K562 (cell line): ENCODE measurements at regions not wholly inside any gene's neighbourhood (a gene's known extent, or its start where the extent isn't known, plus 50 kb on each side); places are given as distances from the start of the nearest gene placed in this dataset.

Experiments used
- ATAC-seq: fragments of 200-7000 bp; cut with Tn5 transposase; 3 replicates; pipeline ENCODE4 v1.9.1; 2020; ENCODE audit warnings: moderate library complexity
- BruUV-seq: library from RNA; stranded (reverse); fragments of 400-500 nt; replicated peaks from 2 replicates; lab custom pipeline; 2021; lab: Mats Ljungman, UMichigan
- CTCF ChIA-PET: fragments of 300-600 bp; formaldehyde crosslinking; extraction: SDS; loops from one replicate; lab custom pipeline; 2021; ENCODE audit warnings: low intra/inter-chr PET ratio; lab: Yijun Ruan, JAX
- POLR2A ChIA-PET: fragments of 300-600, 350-650 bp; sonication (Branson Sonifier 250); formaldehyde crosslinking; extraction: SDS; loops from one replicate; lab custom pipeline; 2021; ENCODE audit warnings: antibody characterized with exemption, inconsistent platforms; lab: Yijun Ruan, JAX
- DNase-seq, 4 experiments: peaks; one replicate each; pipeline versions ENCODE4 v3.0.0 to v3.0.0-alpha.2; 2011 to 2018; ENCODE audit warnings: low spot score in 3 of 4, mixed read lengths in 3 of 4; ENCODE audit errors: extremely low read depth in 1 of 4
- FAIRE-seq: peaks from 2 replicates; lab custom pipeline; 2011; peaks lifted over from hg19 to GRCh38; lab: Jason Lieb, UNC
- H2AFZ ChIP-seq: 2 replicates; pipeline ENCODE4 v1.6.0; 2011; ENCODE audit warnings: low read depth, low read length, control low read depth, inconsistent platforms
- H3K27ac ChIP-seq: fragments of 200-600 bp; 3 replicates; pipeline ENCODE4 v1.8.0; 2011; ENCODE audit warnings: low read depth, mild to moderate bottlenecking, control low read depth, inconsistent platforms, low read length, moderate library complexity, mixed read lengths; ENCODE audit errors: extremely low read depth
- H3K27me3 ChIP-seq, 2 experiments: fragments of 300-600 bp in 1 of 2; 2 replicates in 1 of 2; 3 replicates in 1 of 2; pipeline versions ENCODE4 v1.6.0 to v1.8.0; 2011; ENCODE audit warnings: inconsistent platforms in 2 of 2, low read length in 2 of 2, mild to moderate bottlenecking in 1 of 2, mixed read lengths in 1 of 2, moderate library complexity in 1 of 2; ENCODE audit not compliant: control insufficient read depth in 2 of 2, insufficient read depth in 2 of 2
- H3K36me3 ChIP-seq: fragments of 300-600 bp; 3 replicates; pipeline ENCODE4 v1.8.0; 2011; ENCODE audit warnings: mild to moderate bottlenecking, low read length, inconsistent platforms; ENCODE audit not compliant: control insufficient read depth, insufficient read depth
- H3K4me1 ChIP-seq, 2 experiments: fragments of 200-600 bp in 1 of 2; replicated peaks in 1 of 2; 2 replicates in 1 of 2; 3 replicates in 1 of 2; pipeline versions ENCODE4 v1.5.1 to v1.8.0; 2011; ENCODE audit warnings: inconsistent platforms in 2 of 2, low read length in 2 of 2, mild to moderate bottlenecking in 1 of 2, mixed read lengths in 1 of 2, moderate library complexity in 1 of 2; ENCODE audit not compliant: control insufficient read depth in 2 of 2, insufficient read depth in 2 of 2
- H3K4me2 ChIP-seq: 2 replicates; pipeline ENCODE4 v1.6.1; 2011; ENCODE audit warnings: low read length, control low read depth, inconsistent platforms, mixed read lengths; ENCODE audit not compliant: insufficient read depth
- H3K4me3 ChIP-seq: fragments of 200-600 bp; sonication (generic), shearing (Covaris generic); 2 replicates; pipeline ENCODE4 v1.5.1; 2016; ENCODE audit warnings: control low read depth, inconsistent platforms
- H3K79me2 ChIP-seq: fragments of 200-600 bp; 3 replicates; pipeline ENCODE4 v1.8.0; 2011; ENCODE audit warnings: low read length, inconsistent platforms; ENCODE audit not compliant: control insufficient read depth, insufficient read depth
- H3K9ac ChIP-seq, 2 experiments: 2 replicates each; pipeline versions ENCODE4 v1.6.0 to v1.6.1; 2011; ENCODE audit warnings: low read depth in 2 of 2, low read length in 2 of 2, control low read depth in 1 of 2, inconsistent platforms in 1 of 2, mild to moderate bottlenecking in 1 of 2, mixed read lengths in 1 of 2; ENCODE audit not compliant: insufficient read depth in 1 of 2
- H3K9me1 ChIP-seq: one replicate; pipeline ENCODE4 v1.6.0; 2011; ENCODE audit warnings: inconsistent platforms, mild to moderate bottlenecking, low read length, moderate library complexity; ENCODE audit not compliant: control insufficient read depth, insufficient read depth
- H3K9me3 ChIP-seq: replicated peaks from 2 replicates; pipeline ENCODE4 v1.5.1; 2011; ENCODE audit warnings: low read depth, low read length, inconsistent platforms; ENCODE audit not compliant: control insufficient read depth, insufficient read depth
- H4K20me1 ChIP-seq: replicated peaks from 2 replicates; pipeline ENCODE4 v1.6.1; 2011; ENCODE audit warnings: low read length, inconsistent platforms, mixed read lengths; ENCODE audit not compliant: control insufficient read depth, insufficient read depth
- ARID1B ChIP-seq: fragments of 450-650 bp; IDR thresholded peaks from 2 replicates; pipeline ENCODE4 v1.6.1; 2016; ENCODE audit warnings: antibody characterized with exemption, mild to moderate bottlenecking, inconsistent platforms
- KLF13 ChIP-seq: fragments of 450-650 bp; IDR thresholded peaks from 2 replicates; pipeline ENCODE4 v1.6.1; 2016; ENCODE audit warnings: missing genetic modification characterization, low read depth, mild to moderate bottlenecking, missing compliant biosample characterization, moderate library complexity, borderline replicate concordance
- LCOR ChIP-seq: sonication (generic); formaldehyde crosslinking; IDR thresholded peaks from 2 replicates; pipeline ENCODE4 v1.8.0; 2022; ENCODE audit warnings: mild to moderate bottlenecking, missing genetic modification reagents
- NCOA6 ChIP-seq: fragments of 450-650 bp; IDR thresholded peaks from 2 replicates; pipeline ENCODE4 v1.6.1; 2017; ENCODE audit warnings: mild to moderate bottlenecking
- SP2 ChIP-seq: IDR thresholded peaks from 2 replicates; pipeline ENCODE4 v1.6.1; 2011; ENCODE audit warnings: mild to moderate bottlenecking, low read depth, low read length, moderate library complexity; ENCODE audit not compliant: poor library complexity, severe bottlenecking; ENCODE audit errors: extremely low read depth
- SPI1 ChIP-seq: IDR thresholded peaks from 2 replicates; pipeline ENCODE4 v1.6.1; 2011; ENCODE audit warnings: low read depth, low read length, control low read depth, borderline replicate concordance
- TCF15 ChIP-seq: fragments of 250-450 bp; sonication (Bioruptor Pico); IDR thresholded peaks from 2 replicates; pipeline ENCODE4 v1.8.0; 2022; ENCODE audit warnings: moderate library complexity, mild to moderate bottlenecking, inconsistent platforms
- ZBED1 ChIP-seq: IDR thresholded peaks from 2 replicates; pipeline ENCODE4 v1.6.1; 2014
- ZNF431 ChIP-seq: sonication (generic); formaldehyde crosslinking; IDR thresholded peaks from 2 replicates; pipeline ENCODE4 v1.8.0; 2022; ENCODE audit warnings: mild to moderate bottlenecking, missing genetic modification reagents
- WGBS: fragments of 100-300 bp; shearing (Covaris generic); methylation state at CpG from one replicate; pipeline ENCODE4 v1.1.6; 2016; ENCODE audit warnings: low coverage, mixed read lengths; ENCODE audit not compliant: insufficient coverage; ENCODE audit errors: missing lambda C conversion rate; 5-methylcytosine and 5-hydroxymethylcytosine counted together
- in situ Hi-C: fragments of 300-500 bp; cut with MboI; formaldehyde crosslinking; loops from 4 replicates; pipeline ENCODE4 v1.15.0; 2018; ENCODE audit warnings: inconsistent platforms, mixed read lengths
- intact Hi-C: fragments of 100-400 bp; cut with micrococcal nuclease; formaldehyde crosslinking; loops from 2 replicates; pipeline ENCODE4 v1.14.2; 2022
- TF ChIP-seq, protein P1 (sequence below): IDR thresholded peaks from 2 replicates; pipeline ENCODE4 v1.6.1; 2011; ENCODE audit warnings: borderline replicate concordance, low read depth, mild to moderate bottlenecking, moderate library complexity, low read length; ENCODE audit not compliant: insufficient read depth, poor library complexity, severe bottlenecking
- TF ChIP-seq, protein P2 (sequence below): fragments of 250-450 bp; sonication (Bioruptor Pico); IDR thresholded peaks from 2 replicates; pipeline ENCODE4 v1.9.0; 2021; ENCODE audit warnings: mild to moderate bottlenecking, inconsistent platforms
- TF ChIP-seq, protein P3 (sequence below): fragments of 250-450 bp; sonication (Bioruptor Pico); IDR thresholded peaks from 2 replicates; pipeline ENCODE4 v1.5.0; 2021
- TF ChIP-seq, protein P4 (sequence below): sonication (generic); formaldehyde crosslinking; IDR thresholded peaks from 2 replicates; pipeline ENCODE4 v1.8.1; 2023; ENCODE audit warnings: mild to moderate bottlenecking, missing genetic modification reagents

DNA sequence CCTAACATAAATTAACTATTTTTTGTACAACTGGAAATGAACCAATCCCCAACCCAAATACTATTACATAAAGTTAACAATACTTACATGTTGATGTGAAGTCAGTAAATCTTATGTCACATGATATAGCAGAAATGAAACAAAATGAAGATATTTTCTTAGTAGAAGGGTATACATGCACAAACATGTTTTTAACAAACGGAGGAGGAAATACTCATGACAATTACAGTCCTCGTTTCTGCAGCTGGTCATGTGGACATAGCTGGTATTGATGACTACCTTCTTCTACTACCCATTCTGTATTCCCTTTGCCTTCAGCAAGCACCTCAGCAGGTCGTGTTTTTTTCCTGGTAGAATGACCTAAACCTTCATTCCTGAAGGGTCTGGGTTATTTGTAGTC is 252.3 kb downstream of the HTR7 start (continued):
- TF ChIP-seq, protein P1, sequence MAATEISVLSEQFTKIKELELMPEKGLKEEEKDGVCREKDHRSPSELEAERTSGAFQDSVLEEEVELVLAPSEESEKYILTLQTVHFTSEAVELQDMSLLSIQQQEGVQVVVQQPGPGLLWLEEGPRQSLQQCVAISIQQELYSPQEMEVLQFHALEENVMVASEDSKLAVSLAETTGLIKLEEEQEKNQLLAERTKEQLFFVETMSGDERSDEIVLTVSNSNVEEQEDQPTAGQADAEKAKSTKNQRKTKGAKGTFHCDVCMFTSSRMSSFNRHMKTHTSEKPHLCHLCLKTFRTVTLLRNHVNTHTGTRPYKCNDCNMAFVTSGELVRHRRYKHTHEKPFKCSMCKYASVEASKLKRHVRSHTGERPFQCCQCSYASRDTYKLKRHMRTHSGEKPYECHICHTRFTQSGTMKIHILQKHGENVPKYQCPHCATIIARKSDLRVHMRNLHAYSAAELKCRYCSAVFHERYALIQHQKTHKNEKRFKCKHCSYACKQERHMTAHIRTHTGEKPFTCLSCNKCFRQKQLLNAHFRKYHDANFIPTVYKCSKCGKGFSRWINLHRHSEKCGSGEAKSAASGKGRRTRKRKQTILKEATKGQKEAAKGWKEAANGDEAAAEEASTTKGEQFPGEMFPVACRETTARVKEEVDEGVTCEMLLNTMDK, result no peak
- TF ChIP-seq ZBED1 (no peak), SP2 (no peak)
- TF ChIP-seq, all 486 proteins: peak for 0

DNA sequence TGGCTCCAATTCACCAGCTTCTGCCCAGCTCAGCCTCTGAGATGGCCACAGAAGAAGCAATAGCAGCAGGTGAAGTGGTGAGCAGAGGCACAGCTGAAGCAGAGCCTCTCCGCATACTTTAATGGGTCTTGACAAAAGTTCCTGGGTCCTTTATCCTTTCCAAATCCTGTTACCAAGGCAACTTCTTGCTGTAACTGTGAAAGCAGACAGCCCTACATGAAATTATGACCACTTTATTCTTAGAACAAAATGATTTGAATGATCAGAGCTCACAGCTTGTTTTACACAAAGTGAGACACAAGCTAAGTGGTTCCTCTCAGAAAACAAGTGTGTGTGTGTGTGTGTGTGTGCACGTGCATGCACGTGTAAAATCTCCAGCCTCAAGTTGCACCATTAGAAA is 245.6 kb downstream of the HTR7 start:
- H3K27me3 ChIP-seq, result no peaks in the 10 kb centered on the region
- H3K9ac ChIP-seq, result no peak overlapping the region
- no TSS peak for BruUV-seq
- H3K9me1 ChIP-seq, result no peaks in the 10 kb centered on the region
- intact Hi-C loops, result no loop called here
- H4K20me1 ChIP-seq, result no peaks in the 10 kb centered on the region
- in situ Hi-C loops, result no loop called here
- POLR2A ChIA-PET, result no interaction called here
- H3K4me3 ChIP-seq, result no peak overlapping the region
- H2AFZ ChIP-seq, result no peak overlapping the region
- DNase-seq (no peak), FAIRE-seq (no peak), ATAC-seq (no peak)
- H3K36me3 ChIP-seq, result no peaks in the 10 kb centered on the region
- CTCF ChIA-PET, result no interaction called here
- 11% methylated on average over 3 of the region's 3 CpGs for WGBS
- H3K27ac ChIP-seq, result no peak overlapping the region
- no peak overlapping the region for H3K4me2 ChIP-seq
- no peaks in the 10 kb centered on the region for H3K9me3 ChIP-seq
- H3K79me2 ChIP-seq, result no peaks in the 10 kb centered on the region
- no peaks in the 10 kb centered on the region for H3K4me1 ChIP-seq
- TF ChIP-seq SPI1, result no peak
- TF ChIP-seq NCOA6, result no peak
- TF ChIP-seq ZNF431 (CRISPR knock-in tag), result no peak
- TF ChIP-seq, protein P2, sequence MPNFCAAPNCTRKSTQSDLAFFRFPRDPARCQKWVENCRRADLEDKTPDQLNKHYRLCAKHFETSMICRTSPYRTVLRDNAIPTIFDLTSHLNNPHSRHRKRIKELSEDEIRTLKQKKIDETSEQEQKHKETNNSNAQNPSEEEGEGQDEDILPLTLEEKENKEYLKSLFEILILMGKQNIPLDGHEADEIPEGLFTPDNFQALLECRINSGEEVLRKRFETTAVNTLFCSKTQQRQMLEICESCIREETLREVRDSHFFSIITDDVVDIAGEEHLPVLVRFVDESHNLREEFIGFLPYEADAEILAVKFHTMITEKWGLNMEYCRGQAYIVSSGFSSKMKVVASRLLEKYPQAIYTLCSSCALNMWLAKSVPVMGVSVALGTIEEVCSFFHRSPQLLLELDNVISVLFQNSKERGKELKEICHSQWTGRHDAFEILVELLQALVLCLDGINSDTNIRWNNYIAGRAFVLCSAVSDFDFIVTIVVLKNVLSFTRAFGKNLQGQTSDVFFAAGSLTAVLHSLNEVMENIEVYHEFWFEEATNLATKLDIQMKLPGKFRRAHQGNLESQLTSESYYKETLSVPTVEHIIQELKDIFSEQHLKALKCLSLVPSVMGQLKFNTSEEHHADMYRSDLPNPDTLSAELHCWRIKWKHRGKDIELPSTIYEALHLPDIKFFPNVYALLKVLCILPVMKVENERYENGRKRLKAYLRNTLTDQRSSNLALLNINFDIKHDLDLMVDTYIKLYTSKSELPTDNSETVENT (CRISPR knock-in tag), result no peak
- TF ChIP-seq, protein P3, sequence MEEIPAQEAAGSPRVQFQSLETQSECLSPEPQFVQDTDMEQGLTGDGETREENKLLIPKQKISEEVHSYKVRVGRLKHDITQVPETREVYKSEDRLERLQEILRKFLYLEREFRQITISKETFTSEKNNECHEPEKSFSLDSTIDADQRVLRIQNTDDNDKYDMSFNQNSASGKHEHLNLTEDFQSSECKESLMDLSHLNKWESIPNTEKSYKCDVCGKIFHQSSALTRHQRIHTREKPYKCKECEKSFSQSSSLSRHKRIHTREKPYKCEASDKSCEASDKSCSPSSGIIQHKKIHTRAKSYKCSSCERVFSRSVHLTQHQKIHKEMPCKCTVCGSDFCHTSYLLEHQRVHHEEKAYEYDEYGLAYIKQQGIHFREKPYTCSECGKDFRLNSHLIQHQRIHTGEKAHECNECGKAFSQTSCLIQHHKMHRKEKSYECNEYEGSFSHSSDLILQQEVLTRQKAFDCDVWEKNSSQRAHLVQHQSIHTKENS (CRISPR knock-in tag), result no peak
- no peak for TF ChIP-seq ARID1B
- no peak for TF ChIP-seq TCF15 (CRISPR knock-in tag)
- TF ChIP-seq, protein P4, sequence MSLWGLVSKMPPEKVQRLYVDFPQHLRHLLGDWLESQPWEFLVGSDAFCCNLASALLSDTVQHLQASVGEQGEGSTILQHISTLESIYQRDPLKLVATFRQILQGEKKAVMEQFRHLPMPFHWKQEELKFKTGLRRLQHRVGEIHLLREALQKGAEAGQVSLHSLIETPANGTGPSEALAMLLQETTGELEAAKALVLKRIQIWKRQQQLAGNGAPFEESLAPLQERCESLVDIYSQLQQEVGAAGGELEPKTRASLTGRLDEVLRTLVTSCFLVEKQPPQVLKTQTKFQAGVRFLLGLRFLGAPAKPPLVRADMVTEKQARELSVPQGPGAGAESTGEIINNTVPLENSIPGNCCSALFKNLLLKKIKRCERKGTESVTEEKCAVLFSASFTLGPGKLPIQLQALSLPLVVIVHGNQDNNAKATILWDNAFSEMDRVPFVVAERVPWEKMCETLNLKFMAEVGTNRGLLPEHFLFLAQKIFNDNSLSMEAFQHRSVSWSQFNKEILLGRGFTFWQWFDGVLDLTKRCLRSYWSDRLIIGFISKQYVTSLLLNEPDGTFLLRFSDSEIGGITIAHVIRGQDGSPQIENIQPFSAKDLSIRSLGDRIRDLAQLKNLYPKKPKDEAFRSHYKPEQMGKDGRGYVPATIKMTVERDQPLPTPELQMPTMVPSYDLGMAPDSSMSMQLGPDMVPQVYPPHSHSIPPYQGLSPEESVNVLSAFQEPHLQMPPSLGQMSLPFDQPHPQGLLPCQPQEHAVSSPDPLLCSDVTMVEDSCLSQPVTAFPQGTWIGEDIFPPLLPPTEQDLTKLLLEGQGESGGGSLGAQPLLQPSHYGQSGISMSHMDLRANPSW (CRISPR knock-in tag), result no peak
- no peak for TF ChIP-seq LCOR (CRISPR knock-in tag)
- no peak for TF ChIP-seq KLF13 (tag)
